ENCODE measurements at regions not wholly inside any gene's neighbourhood (a gene's known extent, or its start where the extent isn't known, plus 50 kb on each side); places are given as distances from the start of the nearest gene placed in this dataset.

- no peak for TF ChIP-seq CTCF (IDR thresholded peaks at IDR 0.05)
- TF ChIP-seq EZH2 (IDR thresholded peaks at IDR 0.05; ENCODE audit: borderline replicate concordance, insufficient read depth, low read depth, low read length, poor library complexity, severe bottlenecking): no peak
These were observed 584.2 kb downstream of the SPRY1 start for GRCh38 chr4:123980736-123981300.

All from B cell (primary cell).